ENCODE measurements at regions not wholly inside any gene's neighbourhood (a gene's known extent, or its start where the extent isn't known, plus 50 kb on each side); places are given as distances from the start of the nearest gene placed in this dataset.

GRCh38 chr1:29427614-29428279 is 191.4 kb downstream of the PTPRU start:
- DNase-seq (ENCODE audit: low spot score in 2 of 2) = no peak
- Histone ChIP-seq H3K4me1 (no peaks in the 10 kb centered on the region), H3K27me3 (no peaks in the 10 kb centered on the region)

DNA sequence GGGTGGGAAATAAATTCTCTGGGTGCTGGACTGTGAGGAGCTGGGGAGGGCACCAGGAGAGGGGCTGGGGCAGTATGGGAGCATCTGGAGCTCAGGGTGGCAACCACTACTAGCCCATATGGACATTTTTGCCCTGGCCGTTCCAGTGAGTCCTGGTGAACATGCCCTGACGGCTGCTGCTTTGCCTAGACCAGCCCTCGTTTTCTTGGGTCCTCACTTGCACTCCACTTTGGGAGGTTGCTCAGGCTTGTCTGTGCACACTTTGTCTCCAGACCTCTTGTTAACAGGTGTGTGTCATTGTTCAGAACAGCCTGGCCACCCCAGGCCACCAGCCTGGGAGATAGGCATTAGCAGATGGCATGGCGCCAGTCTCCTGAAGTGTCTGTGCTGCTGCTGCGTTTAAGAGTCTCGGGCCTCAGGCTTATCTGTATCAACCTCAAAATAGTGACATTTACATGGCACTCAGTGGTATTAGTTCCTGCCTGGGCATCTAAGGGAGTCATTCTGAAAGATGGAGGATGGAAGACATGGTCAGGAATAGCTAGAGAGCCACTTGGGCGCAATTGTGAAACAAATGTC is 190.5 kb downstream of the PTPRU start:
- TF ChIP-seq, protein P1, sequence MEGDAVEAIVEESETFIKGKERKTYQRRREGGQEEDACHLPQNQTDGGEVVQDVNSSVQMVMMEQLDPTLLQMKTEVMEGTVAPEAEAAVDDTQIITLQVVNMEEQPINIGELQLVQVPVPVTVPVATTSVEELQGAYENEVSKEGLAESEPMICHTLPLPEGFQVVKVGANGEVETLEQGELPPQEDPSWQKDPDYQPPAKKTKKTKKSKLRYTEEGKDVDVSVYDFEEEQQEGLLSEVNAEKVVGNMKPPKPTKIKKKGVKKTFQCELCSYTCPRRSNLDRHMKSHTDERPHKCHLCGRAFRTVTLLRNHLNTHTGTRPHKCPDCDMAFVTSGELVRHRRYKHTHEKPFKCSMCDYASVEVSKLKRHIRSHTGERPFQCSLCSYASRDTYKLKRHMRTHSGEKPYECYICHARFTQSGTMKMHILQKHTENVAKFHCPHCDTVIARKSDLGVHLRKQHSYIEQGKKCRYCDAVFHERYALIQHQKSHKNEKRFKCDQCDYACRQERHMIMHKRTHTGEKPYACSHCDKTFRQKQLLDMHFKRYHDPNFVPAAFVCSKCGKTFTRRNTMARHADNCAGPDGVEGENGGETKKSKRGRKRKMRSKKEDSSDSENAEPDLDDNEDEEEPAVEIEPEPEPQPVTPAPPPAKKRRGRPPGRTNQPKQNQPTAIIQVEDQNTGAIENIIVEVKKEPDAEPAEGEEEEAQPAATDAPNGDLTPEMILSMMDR (IDR thresholded peaks at IDR 0.05) = no peak
- H3K4me1 ChIP-seq = no peaks in the 10 kb centered on the region
- H3K4me3 ChIP-seq = no peak overlapping the region
- intact Hi-C loops (cut with DNase I; ENCODE audit: low total_unique reads) = no loop called here
- H3K36me3 ChIP-seq = no peaks in the 10 kb centered on the region
- no peaks in the 10 kb centered on the region for H3K27me3 ChIP-seq
- no peaks in the 10 kb centered on the region for H3K9me3 ChIP-seq
- DNase-seq (ENCODE audit: low spot score in 2 of 2) = no peak
- no peak overlapping the region for H3K27ac ChIP-seq

More at GRCh38 chr1:29427614-29428279, 191.4 kb downstream of the PTPRU start:
- H3K36me3 ChIP-seq = no peaks in the 10 kb centered on the region
- no peak overlapping the region for H3K27ac ChIP-seq
- H3K9me3 ChIP-seq = no peaks in the 10 kb centered on the region
- no peak overlapping the region for H3K4me3 ChIP-seq
- intact Hi-C loops (cut with DNase I; ENCODE audit: low total_unique reads) = no loop called here
- no peak for TF ChIP-seq POLR2AphosphoS5 (IDR thresholded peaks at IDR 0.05)
- TF ChIP-seq, protein P1 (IDR thresholded peaks at IDR 0.05) = no peak
- no peak for TF ChIP-seq POLR2A (IDR thresholded peaks at IDR 0.05)

- Histone ChIP-seq H3K9me3 (peaks cover 0 to 4% of the 10 kb centered on the region in 2 donors), H3K27ac (no peak overlapping the region)
- intact Hi-C loops (cut with DNase I; ENCODE audit: low total_unique reads) = no loop called here
Observed at GRCh38 chr1:29425631-29426030, 189.3 kb downstream of the PTPRU start.

GRCh38 chr1:29424266-29424665 is 187.9 kb downstream of the PTPRU start:
- no peak for DNase-seq (ENCODE audit: low spot score in 2 of 2)
- Histone ChIP-seq H3K9me3 (peaks cover 0 to 4% of the 10 kb centered on the region in 2 donors), H3K36me3 (no peaks in the 10 kb centered on the region), H3K4me3 (no peak overlapping the region), H3K4me1 (no peaks in the 10 kb centered on the region), H3K27me3 (no peaks in the 10 kb centered on the region), H3K27ac (no peak overlapping the region)
- TF ChIP-seq POLR2A (IDR thresholded peaks at IDR 0.05) (no peak), POLR2AphosphoS5 (IDR thresholded peaks at IDR 0.05) (no peak)
- TF ChIP-seq, protein P1 (IDR thresholded peaks at IDR 0.05) = no peak
- intact Hi-C loops (cut with DNase I; ENCODE audit: low total_unique reads) = loop anchor here (5.0 kb wide), 1 partner anchor 1063 kb away; no protein-coding TSS in a partner anchor

More at GRCh38 chr1:29425631-29426030, 189.3 kb downstream of the PTPRU start:
- H3K4me3 ChIP-seq = no peak overlapping the region
- no peaks in the 10 kb centered on the region for H3K27me3 ChIP-seq
- no peaks in the 10 kb centered on the region for H3K36me3 ChIP-seq
- TF ChIP-seq POLR2AphosphoS5 (IDR thresholded peaks at IDR 0.05) = no peak
- TF ChIP-seq, protein P1 (IDR thresholded peaks at IDR 0.05) = no peak
- no peak for TF ChIP-seq POLR2A (IDR thresholded peaks at IDR 0.05)
- no peaks in the 10 kb centered on the region for H3K4me1 ChIP-seq
- no peak for DNase-seq (ENCODE audit: low spot score in 2 of 2)

GRCh38 chr1:29420202-29420601 is 183.9 kb downstream of the PTPRU start:
- no peak for TF ChIP-seq POLR2A (IDR thresholded peaks at IDR 0.05)
- TF ChIP-seq, protein P1 (IDR thresholded peaks at IDR 0.05) = no peak
- no peak for TF ChIP-seq POLR2AphosphoS5 (IDR thresholded peaks at IDR 0.05)
- H3K4me3 ChIP-seq = no peak overlapping the region
- intact Hi-C loops (cut with DNase I; ENCODE audit: low total_unique reads) = loop anchor here (5.0 kb wide), 1 partner anchor 1067 kb away; no protein-coding TSS in a partner anchor
- no peak for DNase-seq (ENCODE audit: low spot score in 2 of 2)
- no peaks in the 10 kb centered on the region for H3K4me1 ChIP-seq
- H3K36me3 ChIP-seq = no peaks in the 10 kb centered on the region
- no peak overlapping the region for H3K27ac ChIP-seq
- H3K27me3 ChIP-seq = no peaks in the 10 kb centered on the region
- H3K9me3 ChIP-seq = peaks cover 0 to 4% of the 10 kb centered on the region in 2 donors
